ENCODE measurements at regions not wholly inside any gene's neighbourhood (a gene's known extent, or its start where the extent isn't known, plus 50 kb on each side); places are given as distances from the start of the nearest gene placed in this dataset.

- no peak for DNase-seq
Measured at GRCh38 chr22:48245196-48245485, 1482.7 kb downstream of the TBC1D22A start.

GRCh38 chr22:48244388-48245195, 1482.1 kb downstream of the TBC1D22A start:
- DNase-seq: no peak

- no peak for DNase-seq
Measured at GRCh38 chr22:48242461-48242864, 1480.0 kb downstream of the TBC1D22A start.

DNA sequence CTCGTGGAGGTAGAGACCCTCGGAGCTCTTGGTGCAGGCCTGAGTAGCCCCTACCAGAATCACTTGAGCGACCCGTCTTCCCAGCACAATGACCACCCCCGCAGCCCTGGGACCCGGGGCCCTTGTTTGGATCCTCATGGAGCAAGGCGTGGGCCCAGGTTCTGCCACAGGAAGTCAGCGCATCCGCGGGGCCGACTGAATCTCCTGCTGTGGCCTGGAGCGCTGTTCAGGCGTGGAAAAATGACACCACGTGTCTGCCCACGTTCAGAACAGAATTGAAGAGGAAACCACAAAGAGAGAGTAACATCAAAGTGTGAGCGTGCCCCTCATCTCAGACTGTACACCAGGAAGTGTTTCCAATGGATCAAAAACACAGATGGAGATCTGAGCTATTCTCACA, 1479.2 kb downstream of the TBC1D22A start:
- DNase-seq: no peak

DNA sequence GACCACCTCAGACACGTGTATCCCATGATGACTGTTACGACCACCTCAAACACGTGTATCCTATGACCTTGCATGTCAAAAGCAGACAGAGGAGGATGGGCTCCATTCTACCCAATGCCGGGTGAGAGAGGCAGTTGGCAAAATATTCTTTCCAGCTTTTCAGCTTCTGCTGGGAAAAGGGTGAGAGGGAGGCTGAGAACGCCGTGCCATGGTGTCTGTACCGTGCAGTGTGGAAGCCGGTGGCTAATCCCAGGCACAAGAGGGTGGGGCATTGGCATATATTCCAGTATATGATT, 1478.4 kb downstream of the TBC1D22A start:
- DNase-seq: no peak

DNA sequence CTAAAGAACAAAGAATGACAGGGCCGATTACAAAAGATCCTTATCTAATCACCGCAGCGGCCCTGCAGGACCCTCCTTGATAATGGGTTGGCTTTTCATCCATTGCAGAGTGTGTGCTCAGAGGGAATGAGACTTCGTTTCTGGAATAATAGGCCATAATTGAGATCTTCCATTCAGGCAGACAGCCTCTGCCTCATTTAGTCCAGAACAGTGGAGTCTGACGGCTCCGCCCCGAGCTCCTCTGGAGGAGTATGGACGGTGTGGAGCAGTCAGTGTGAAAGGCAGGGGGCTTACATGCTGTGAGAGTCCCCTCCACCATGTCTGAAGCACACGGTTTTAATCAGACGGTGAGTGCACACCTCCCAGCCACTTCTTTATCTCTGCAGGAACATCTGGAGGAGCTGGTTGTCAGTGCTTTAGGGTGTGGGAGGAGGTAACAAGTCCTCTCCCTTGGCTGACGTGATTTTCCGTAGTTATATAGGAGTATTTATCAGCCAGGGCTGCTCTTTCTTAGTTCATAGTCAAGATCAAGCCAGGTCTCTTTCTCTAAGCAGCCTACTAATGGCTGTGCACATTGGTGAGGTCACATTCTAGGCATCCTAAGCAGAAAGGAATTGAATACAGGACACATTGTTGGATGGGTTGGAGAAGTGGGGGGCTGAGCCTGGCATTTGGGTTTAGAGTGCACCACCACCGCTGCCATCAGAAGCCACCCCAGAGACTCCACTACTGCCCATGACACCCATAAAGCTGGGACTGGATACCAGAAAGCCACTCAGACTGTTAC, 1477.9 kb downstream of the TBC1D22A start:
- no peak for DNase-seq

DNA sequence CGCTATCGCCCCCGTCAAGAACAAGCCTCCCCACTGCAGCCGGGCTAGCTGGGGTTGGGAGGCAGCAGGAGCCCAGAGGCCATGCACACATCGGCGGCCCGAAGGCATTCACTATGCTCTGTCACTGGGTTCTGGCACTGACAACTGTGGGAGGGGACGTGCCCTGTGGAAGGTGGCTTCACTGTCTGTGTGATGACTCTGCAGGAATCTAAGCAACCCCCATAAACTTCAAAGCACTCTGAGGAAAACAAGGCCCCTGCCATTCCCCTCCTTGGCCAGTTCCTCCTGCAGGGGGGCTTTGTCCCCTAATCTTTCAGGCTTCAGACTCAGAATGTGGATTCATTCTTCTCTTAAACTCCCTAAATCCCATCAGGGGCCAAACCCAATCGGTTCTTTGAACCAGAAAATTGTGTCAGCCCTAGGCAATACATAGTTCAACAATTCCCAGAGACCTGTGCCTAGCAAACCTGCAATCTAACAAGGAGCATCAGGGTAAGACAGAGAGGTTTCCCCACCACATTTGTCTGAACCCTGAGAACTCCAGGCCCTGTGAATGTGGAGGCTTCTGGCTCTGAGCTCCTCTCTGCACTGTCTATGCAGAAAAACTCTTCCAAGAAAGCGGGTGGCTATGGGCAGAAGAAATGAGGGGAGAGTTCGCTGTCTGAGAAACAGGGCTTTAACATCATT, 1477.2 kb downstream of the TBC1D22A start:
- no peak for DNase-seq

GRCh38 chr22:48238966-48239365, 1476.5 kb downstream of the TBC1D22A start:
- DNase-seq: no peak

DNA sequence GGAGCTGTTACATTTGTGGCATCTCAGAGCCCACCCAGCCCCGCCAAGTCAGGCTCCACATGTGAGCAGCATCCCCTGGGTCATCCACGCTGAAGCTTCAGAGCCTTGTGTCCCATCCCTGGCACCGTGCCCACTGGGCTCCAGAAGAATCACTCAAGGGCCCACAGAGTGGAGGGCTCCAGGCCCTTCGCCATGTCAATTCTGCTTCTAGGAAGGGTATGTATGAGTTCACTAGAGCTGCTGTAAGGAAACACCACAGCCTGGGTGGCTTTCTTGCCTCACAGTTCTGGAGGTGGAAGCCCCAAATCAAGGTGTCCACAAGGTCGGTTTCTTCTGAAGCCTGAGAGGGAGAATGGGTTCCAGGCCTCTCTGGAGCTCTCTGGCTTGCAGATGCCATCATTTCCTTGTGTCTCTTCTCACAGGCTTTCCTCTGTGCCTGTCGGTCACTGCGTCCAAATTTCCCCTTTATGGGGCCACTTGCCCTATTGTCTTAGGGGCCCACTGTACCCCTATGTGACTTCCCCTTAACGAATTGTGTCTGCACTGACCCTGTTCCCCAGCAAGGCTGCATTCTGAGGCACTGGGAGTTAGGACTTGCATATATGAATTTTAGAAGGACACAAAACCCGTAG, 1476.0 kb downstream of the TBC1D22A start:
- no peak for DNase-seq

DNA sequence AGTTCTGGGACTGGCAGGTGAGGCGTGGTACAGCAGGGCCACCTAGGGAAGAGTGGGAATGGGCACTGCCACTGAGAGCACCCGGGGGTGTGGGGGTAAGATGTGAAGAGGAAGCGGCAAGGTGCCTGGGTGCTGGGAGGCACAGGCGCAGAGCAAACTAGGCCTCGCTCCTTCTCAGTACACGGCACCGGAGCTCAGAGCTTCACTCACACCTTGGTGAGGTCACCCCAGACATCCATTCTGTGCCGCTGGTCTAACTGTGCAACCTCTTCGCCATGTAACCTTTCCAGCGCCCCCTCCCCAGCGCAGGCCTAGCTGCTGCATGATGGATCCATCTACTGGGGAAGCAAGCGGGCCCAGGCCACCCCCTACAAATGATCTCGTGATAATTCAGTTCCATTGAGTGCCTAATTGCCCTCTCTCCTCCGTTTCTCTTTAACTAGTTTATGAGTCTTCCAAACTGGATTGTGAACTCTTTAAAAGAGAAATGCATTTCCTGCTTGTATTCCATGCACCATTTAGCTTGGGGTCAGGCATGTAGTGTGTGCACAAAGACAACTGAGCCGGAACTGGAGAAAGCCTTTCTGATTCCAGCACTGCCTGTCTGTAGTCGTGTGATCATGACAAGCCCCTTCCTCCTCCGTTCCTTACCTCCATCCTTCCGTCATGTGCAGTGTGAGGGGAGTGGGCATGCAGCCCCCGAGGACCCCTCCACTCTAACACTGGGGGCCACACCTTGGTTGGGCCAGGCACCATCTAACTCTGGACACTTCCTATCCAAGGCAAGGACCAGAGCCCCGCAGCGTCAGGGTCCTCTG, 1475.2 kb downstream of the TBC1D22A start:
- DNase-seq: no peak

DNA sequence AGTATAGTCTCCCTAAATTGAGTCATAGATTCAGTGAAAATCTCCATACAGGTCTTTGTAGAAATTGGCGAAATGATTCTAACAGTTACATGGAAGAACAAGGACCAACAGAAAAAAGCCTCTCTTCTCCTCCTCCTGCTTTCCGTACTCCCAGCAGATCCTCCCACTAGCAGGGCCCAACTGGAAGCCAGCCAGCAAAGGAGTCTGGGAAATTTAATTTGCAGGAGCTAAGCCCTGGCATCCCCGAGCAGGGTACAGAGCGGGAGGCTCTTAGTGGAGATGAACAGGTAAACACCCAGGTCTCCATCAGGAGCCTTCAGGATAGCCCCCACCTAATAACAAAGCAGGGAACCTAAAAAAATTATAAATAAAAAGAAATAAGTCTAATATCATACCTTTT, 1473.8 kb downstream of the TBC1D22A start:
- no peak for DNase-seq

- DNase-seq: no peak
Measured at GRCh38 chr22:48235744-48236143, 1473.3 kb downstream of the TBC1D22A start.

DNA sequence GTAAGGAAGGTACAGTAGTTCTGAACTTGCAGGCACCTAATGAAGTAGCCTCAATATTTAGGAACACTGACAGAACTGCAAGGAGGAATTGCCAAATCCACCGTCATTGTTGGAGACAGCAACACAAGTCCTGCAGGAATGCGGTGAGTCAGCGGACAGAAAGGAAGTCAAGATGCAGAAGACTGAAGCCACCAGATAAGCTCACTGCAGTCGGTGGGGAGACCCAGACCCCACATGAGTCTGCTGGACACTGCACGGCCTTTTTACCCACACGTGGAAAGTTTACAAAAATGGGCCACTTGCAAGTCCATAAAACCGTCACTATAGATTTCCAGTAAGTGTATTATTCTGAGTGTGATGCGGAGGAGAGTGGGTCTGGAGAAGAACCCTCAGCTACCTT, 1471.6 kb downstream of the TBC1D22A start:
- no peak for DNase-seq

DNA sequence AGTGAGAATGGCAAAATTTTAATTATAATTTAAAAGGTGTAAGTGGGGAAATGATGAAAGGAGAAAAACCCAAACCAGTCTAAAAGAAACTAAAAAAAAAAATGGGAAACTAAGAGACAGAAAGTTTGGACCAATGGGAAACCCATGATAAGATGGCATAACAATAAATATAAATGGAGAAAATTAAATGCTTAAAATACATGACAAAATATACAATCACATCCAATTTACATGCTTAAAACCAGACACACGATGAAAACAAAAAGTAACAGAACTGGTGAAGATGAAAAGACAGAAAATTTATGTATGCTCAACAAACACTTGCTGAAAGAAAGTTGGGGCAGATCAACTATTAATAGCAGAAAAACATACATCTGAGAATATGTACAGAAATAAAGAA, 1471.1 kb downstream of the TBC1D22A start:
- DNase-seq: no peak

DNA sequence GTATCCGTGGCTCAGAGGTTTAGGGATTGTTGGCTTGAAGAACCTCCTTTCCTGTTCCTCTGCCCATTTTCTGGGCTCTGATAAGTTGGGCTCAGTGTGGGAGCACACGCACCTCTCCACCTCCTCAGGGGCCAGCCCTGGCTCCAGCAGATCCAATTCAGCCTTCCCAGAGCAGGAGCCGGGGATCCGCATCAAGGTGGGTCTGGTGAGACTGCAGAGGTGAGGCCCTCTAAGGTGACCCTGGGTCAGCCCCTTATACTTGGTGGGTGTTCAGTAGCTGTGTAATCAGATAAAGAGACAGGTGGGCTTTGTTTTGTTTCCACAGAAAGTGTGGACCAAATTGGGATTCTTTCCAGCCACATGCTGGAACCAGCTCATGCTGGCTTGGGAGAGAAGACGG, 1466.0 kb downstream of the TBC1D22A start:
- no peak for DNase-seq

- no peak for DNase-seq
Measured at GRCh38 chr22:48227341-48228018, 1465.0 kb downstream of the TBC1D22A start.

DNA sequence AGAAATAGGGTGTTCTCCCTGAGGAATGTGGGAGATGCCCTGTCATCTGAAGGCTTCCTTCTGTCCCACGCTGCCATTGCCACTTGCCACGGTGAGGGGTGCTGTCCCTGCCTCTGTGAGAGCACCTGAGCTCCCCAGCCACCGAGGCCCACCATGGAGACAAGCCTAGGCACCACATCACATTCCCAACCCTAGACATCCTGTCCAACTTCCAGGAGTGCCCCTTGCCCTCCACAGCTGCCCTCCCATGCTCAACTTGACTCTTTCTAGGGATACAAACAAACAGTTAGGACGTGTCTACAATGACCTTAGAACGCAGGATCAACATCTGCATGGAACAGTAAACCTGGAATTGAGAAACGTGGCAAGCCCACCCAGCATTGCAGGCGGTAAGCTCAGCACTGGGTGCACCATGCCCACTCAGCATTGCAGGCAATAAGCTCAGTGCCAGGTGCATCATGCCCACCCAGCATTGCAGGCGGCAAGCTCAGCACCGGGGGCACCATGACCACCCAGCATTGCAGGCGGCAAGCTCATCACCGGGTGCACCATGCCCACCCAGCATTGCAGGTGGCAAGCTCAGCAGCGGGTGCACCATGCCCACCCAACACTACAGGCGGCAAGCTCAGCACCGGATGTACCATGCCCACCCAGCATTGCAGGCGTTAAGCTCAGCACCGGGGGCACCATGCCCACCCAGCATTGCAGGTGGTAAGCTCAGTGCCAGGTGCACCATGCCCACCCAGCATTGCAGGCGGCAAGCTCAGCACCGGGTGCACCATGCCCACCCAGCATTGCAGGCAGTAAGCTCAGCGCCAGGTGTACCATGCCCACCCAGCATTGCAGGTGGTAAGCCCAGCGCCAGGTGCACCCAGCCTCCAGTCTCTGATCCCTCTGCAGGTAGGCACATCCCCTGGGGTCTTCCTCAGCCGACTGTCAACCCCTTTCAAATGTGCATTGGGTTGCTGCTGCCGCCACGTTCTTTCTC, 1463.9 kb downstream of the TBC1D22A start:
- no peak for DNase-seq

DNA sequence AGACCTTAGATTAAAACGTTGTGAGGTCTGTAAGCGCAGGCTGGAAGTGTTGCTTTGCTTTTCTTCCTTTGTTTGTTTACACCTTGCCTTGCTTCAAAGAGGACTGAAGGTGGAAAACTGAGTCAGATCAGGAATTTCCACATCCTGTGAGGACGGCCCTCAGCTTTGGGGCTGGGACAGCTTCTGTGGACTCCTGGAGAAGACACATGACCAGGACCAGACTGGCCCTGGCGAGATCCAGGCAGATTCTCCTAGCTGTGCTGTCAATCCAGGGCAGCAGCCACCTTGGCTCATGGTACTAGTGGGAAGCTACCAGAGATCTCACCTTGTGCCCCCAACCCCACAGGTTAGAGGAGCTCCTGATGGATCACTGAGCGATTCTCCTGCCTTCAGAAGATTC, 1461.9 kb downstream of the TBC1D22A start:
- DNase-seq: no peak

DNA sequence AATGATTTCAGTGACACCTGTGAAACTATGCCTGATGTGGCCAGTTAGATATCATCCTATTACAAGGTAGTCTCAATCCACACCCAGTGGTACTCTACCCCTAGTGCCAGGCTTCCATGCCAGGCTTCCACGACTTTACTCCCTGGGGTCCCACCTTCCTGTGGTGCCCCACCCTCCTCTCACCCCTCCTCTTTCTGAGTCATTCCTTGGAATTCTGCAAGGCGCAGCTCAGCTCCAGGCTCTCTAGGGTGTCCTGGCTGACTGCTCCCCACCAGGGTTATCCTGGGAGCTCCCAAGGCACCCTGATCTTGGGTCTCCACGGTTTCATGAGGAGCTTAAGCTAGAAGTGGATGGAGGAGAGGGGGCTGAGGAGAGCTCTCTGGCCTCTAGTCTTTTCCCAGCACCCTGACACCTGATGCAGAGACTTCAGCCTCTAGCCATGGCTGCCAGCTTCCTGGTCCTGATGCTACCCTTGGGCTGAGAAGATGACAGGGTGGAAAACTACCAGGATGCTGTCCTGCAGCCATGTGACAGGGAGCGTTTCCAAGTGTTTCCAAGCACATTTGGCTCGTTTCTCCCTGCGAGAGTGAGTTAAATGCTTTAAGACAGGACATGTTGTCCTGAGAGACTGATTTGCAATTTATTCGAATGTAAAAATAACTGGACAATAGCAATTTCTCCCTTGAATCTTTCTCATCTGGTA, 1461.2 kb downstream of the TBC1D22A start:
- DNase-seq: no peak
